ENCODE measurements at regions not wholly inside any gene's neighbourhood (a gene's known extent, or its start where the extent isn't known, plus 50 kb on each side); places are given as distances from the start of the nearest gene placed in this dataset.

DNA sequence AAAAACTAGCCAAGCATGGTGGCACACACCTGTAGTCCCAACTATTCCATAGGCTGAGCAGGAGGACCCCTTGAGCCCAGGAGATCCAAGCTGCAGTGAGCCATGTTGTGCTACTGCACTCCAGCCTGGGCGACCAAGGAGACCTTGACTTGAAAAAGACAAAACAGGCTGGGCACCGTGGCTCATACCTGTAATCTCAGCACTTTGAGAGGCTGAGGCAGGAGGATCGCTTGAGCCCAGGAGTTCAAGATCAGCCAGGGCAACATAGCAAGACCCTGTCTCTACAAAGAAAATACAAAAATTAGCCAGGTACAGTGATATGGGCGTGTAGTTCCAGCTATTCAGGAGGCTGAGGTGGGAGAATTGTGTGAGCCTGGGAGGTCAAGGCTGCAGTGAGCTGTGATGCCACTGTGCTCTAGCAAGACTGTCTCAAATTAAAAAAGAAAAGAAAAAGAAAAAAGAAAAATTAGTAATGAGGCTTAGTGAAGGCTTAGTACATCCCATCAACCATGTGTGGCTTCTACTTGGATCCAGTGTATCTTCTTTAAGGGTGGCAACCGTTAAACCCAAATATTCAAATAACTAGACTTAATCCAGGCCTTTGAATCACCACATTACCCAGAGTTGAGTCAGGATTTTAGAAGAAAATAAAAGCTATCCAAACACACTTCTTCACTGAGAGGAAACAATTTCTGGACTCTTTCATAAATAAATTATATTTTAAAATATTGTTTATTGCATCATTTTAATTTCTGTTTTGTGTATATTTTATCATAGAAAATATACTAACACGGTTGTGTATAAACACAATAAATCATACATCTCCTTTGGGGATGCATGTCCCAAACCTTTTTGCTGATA lies 74.3 kb upstream of the RAB4A start:
- no peak for DNase-seq

DNA sequence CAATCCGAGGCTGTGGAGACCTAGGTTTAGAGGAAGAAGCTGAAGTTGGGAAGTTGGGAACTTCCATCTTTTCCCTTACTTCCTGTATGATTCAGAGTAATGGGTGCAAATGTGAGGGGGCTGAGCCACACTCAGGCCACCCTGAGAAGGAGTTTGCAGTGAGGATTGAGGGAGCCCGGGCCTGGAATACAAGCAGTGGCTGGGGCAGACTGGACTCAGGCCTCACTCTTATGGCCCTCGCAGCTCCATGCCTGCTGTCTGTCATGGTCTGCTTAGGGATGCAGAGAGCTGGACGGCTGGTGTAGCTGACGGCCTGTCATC lies 73.7 kb upstream of the RAB4A start:
- DNase-seq = no peak

DNA sequence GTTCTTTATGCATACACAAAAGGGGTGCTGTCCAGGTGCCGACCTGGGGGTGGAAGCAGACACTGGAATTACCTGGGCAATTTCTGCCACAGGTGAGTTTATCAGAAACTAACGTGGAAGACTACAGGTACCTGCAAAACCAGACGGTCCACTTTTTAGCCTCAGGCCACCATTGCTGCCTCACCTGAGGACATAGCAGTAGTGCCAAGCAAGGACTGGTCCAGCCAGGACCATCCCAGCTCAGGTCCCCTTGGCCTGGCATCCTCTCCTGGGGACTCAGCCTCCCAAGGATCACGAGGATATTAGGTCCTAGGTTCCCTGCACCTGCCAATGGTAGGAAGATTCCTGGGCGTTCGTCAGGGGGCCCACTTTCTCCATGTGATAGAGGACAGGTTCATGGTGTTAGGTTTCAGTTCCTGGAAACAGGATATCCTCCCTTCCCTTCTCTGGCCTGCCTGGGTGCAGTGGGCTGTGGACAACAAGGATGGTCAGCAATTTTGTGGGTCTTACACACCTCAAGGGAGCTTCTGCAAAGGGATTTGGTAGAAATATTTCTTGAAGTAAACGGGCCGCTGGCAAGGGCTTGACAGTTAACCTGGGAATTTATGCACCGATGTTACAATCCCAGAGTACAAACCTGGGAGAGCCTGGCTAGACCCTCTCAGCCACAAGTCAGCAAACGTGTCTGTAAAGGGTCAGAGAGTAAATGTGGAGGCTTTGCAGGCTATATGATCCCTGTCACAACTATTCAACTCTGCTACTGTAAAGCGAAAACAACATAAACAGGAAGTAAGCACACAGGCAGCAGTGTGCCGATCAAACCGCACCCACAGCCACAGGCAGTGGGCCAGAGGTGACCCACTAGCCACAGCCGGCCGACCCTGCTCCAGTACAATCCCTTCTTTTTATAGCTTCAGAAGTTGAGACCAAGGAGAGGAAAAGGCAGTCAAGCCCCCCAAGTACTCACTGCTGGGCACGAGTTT lies 71.4 kb upstream of the RAB4A start:
- DNase-seq = no peak

DNA sequence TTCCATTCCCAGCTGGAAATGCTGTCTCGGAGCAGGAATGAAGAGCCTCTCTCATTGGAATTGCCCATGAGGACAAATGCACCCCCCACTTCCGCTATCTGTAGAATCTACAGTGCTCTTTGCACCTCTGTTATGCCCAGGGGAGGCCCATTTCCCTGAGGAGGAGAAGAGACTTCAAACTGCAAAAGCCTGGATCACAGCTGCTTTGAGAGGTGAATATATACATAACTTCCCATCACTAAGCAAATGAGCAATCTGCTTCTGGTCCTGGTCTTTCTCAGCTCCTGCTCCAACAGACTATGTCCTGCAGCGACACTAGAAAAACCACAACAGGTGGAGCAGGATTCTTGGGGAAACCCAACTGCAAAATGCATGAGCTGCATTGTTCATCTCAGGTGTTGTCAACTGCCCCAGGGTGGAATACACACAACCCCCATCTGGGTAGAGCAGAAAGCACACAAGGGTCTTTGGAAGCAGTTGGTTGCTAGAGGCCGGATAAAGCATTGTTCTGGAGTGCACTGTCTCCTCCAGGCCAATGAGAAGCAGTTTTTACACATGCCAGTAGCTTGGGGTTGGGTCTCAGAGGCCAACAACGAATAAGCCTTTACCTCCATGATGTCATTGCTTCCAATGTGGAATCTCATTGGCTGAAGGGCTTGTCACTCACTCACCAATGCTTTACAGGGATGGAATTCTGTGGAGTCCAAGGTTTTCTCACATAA lies 67.7 kb upstream of the RAB4A start:
- no peak for DNase-seq

DNA sequence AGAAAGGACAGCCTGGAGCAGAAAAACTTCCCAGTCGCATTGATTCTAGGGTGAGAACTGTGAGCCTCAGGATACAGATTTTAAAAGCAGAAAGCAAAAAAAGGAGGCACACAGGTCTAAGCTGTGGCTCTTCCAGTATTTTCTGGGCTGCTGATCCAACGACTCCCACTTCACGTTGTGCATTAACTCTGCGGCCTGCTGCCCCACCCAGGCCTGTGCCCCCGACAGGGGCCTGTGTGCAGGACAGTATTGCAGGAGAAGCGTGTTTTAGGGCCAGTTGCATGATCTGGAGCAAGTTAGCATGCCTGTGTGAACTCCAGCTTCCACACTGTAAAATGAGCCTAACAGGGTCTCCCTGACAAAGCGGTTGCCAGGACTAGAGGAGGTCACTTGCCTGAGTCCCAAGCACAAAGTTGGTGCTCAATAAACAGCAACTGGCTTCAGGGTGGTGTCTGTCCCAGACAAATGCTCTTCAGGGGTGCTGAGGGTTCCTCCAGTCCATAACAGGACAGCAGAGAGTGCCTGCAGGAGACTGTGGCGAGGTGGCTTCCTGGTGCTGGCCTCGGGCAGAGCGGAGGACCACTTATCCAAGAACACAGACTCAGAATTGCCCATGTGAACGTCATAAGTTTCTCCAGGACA lies 66.8 kb upstream of the RAB4A start:
- DNase-seq = no peak

DNA sequence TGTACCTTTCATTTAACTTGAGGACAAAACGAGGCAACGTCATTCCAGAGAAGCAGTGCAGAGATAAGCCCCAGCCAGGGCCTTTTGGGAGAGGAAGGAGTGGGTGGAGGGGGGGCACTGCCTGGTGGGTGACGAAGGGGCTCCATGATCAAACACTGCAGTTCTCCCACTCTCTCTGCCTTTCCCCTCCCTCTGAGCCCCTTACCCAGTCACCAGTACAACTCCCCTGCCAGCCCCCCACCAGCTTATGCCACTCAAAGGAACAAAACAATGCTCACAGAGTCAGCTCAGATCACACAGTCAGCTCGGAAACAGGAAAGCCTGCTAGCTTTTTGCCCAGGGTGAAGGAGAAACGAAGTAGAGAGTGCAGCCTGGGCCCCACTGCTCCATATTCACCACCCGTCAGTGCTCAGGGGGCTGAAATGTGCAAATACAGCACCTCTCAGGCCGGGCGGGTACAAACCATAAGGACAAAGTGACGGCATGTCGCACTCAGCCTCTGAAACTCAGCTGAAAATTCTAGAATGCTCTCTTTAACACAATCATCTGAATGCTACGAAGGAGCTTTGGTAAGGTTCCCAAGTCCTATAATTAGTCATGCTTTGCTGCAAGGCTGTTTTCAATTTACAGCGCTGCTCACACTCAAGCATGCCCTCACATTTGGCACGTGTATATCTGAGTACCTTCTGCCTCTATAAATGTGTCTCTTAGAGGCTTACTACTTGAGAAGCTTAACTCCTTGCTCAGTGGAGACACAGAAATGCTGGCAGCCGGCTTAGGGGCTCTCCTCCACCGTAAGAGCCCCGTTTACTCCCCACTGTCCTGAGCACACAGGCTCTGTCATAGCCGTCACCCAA lies 65.8 kb upstream of the RAB4A start:
- no peak for DNase-seq

DNA sequence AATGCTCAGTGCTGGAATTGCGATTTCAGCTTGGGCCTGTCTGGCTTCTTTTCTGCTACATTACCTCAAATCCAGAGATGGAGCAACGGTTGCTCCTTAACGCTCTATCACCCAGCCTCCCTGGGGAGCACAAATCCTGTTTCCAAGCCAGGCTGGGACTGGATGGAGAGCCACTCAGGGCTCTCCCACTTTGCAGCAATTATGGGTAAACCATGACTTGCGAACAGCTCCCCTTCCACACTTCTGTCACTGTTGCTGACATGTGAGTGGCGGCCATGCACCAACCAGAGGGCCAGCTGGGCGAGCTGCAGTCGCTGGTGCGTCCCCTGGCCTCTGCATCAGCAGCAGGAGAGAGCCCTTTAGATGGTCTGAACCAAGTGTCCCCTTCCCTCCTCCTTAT lies 65.1 kb upstream of the RAB4A start:
- no peak for DNase-seq

DNA sequence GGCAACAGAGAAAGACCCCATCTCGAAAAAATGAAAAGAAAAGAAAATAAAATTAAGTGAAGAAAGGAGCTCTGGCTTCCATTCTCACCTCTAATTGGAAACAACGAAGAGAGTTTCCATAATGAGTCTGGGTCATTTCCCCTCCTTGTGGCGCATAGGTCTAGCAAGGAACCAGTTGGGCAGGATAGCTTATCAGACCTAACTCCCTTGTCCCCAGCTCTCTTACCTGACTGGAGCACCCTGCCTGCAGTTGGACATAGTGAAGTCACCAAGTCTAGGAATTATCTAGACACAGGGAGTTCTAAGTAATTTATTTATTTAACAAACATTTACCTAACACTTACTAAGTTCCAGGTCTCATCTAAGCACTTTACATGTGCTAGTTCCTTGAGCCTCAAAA lies 63.0 kb upstream of the RAB4A start:
- no peak for DNase-seq

DNA sequence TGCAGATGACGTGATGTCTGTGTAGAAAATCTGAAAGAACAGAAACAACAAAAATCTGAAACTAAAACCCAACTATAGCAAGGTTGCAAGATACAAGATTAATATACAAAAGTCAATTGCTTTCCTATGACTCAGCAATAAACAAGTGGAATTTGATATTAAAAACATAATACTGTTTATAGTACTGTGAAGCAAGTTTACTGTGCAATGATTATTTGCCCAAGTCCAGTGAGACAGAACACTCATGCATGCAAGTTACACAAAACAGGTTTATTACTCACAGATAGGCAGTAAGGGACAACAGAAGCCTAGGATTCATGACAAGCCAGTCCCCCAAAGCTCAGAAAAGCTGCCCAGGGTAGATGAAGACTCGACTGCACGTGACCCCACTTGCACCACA lies 62.4 kb upstream of the RAB4A start:
- no peak for DNase-seq

DNA sequence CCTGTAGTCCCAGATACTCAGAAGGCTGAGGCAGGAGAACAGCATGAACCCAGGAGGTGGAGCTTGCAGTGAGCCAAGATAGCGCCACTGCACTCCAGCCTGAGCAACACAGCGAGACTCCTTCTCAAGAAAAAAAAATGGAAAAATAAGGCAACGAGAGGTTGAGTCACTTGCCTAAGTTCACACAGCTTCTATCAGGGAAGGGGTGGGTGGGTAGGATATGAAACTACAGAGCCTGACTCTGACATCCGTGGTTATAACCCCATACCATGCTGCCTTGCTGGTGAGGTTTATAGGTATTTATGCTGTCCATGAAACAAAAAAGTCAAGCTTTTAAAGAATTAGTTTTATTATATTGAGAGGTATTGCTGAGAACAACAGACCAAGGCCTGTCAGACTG lies 61.5 kb upstream of the RAB4A start:
- no peak for DNase-seq

DNA sequence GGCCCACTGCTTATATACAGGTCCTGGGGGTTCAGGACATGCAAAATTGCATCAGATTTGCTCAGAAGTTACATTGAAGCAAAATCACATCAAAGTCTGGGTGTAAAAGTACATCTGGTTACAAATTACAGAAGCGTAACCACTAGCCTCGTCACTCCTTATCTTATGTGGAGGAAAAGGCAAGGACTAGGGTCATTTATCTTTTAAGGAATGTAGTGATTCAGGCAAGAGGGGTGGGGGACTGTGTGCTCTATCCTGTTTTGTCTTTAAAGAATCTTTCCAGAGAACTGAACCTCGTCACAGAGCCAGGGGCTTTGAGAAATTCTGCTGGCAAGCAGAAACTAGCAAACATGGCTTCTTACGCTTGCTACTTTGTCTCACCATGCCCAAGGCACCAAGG lies 61.1 kb upstream of the RAB4A start:
- no peak for DNase-seq

DNA sequence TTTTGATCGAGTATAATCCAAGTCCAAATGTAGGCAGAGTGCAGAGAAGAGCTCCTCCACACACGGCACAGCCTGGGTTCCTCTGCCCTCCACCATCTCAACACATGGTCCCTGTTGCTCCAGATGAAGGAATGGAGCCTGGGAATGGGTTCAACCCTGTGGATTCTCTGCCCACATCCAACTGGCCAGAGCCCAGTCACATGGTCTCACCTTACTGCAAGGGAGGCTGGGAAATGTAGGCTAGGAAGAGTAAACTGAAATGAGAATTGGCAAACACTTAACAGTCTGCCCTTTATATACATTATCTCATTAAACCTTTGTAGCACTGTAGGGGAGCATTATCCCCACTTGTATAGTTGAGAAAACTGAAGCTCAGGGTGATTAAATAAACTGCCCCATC lies 60.1 kb upstream of the RAB4A start:
- DNase-seq = no peak

DNA sequence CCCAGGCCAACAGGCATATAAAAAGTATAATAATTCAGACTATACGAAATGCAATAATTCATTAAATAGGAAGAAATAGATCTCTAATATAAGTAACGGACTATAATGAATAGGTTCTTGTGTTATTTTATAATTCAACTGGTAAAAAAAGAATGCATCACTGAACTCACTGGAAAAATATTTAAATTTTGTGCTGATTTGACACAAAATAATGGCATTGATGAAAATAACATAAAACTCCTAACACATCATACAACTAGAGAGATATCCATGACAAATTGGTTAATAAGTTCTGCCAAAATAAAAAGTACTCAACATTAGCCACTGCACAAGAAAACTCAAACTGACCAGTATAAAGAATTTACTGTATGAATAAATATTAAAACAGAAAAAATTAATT lies 57.1 kb upstream of the RAB4A start:
- no peak for DNase-seq

DNA sequence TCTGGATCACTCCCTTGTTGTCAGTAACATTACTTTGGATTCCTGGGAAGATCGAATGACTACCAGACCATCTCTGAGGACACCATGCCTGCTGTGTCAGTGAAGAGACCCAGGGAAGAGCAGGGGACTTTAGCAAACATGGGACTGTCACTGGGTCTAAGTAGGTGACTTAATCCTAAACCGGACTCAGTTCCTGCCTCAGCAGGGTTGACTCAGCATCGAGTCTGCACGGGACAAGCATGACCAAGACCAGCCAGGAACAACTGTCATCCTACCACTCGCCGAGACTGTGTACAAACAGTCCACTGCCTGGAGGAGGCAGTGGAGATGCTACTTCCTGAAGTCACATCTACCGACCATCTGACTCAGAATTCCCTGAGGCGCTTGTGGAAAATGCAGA lies 53.2 kb upstream of the RAB4A start:
- no peak for DNase-seq

DNA sequence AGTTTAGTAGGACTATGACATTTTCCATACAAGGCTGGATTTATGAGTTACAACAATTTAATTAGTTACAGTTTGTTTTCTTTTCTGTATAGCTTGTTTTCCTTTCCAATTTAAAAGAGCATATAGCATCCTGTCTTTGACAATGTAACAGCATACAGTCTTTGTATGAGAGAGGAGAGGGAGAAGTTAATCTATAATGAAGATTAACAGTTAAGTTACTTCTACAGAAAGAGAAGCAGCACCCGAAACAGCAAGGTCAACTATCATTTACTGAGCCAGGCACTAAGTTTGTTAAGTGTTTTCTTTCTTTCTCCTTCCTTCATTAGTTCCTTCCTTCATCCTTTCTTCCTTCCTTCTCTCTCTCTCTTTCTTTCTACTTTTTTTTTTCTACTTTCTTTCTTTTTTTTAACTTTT lies 52.3 kb upstream of the RAB4A start:
- no peak for DNase-seq

DNA sequence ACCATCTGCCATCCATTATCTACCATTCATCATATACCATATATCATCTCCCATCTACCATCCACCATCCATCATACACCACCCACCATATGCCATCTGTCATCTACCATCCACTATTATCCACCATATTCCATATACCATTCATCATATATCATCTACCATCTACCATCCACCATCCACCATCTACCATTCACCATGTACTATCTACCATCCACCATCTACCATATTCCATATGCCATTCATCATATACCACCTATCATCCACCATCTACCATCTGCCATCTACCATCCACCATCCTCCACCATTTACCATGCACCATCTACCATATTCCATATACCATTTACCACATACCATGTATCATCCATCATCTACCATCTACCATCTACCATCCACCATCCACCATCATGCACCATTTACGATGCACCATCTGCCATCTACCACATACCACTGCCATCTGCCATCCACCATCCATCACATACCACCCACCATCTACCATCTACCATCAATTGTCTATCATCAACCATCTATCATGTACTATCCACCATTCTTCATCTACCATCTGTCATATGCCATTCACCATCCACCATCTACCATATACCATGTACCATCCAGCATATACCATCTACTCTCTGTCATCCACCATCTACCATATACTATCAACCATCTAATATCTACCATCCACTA lies 50.6 kb upstream of the RAB4A start:
- DNase-seq = no peak

DNA sequence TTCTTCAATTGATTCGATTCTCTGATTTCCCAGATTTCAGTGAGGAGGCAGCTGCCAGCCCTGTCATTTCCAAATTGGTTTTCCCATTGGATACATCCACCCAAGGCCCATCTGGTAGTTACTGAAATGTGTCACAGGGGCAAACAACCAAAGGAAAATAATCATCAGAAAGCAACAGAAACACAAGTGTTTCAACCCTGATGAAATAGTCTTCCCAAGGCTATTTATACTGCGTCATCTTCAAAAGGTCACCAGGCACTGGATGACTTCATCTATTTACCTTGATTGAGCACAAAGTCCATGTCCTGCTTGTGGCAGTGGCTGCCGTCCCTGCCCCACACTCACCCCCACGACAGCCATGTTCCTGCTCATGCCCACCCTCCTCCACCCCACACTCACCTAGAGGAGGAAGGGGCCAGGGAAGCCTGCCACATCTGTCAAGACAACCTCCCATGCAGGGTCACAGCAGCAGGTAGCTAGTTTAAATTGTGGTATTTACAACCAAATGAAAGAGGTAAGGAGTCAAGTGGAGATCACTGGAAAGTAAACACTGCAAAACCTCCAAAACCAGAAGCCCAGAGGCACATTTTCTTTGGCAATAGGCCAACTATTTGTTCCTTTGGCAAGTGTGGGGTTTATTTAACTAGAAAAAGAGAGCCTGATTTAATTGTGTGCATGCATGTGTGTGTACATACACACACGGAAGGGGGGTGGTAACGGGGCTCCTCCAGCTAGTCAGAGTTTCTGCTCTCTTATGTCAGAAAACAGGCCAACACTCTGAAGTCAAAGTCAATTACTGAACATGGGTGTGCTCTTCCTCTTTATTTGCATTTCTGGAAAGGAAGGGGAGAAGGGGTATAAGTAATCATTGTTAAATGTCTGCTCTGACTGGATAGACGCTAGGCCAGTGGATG lies 49.5 kb upstream of the RAB4A start:
- DNase-seq = no peak
